ENCODE measurements at regions not wholly inside any gene's neighbourhood (a gene's known extent, or its start where the extent isn't known, plus 50 kb on each side); places are given as distances from the start of the nearest gene placed in this dataset.

GRCh38 chr2:84327645-84328249, 131.3 kb downstream of the SUCLG1 start:
- Histone ChIP-seq H3K36me3 (ENCODE audit: insufficient read depth, low read length, poor library complexity, severe bottlenecking) (no peaks in the 10 kb centered on the region), H3K4me3 (ENCODE audit: low read depth, low read length, poor library complexity, severe bottlenecking) (no peak overlapping the region), H3K9me3 (ENCODE audit: low read depth, low read length, poor library complexity, severe bottlenecking) (no peaks in the 10 kb centered on the region), H3K27me3 (replicated peaks; ENCODE audit: insufficient read depth, low read depth, low read length, poor library complexity) (peaks cover 25% of the 10 kb centered on the region), H3K27ac (ENCODE audit: low read depth, low read length, poor library complexity, severe bottlenecking) (no peak overlapping the region), H3K4me1 (ENCODE audit: insufficient read depth, low read length, poor library complexity, severe bottlenecking) (no peaks in the 10 kb centered on the region)
- POLR2A ChIA-PET (ENCODE audit: low non-redundant PET): no interaction called here
- CTCF ChIA-PET: interaction anchor here (1.0 kb wide), 1 partner anchor 13 kb away, joined by 4 read pairs; no protein-coding TSS in a partner anchor
- intact Hi-C loops (cut with micrococcal nuclease; ENCODE audit: unreplicated experiment): loop anchor here (5.0 kb wide), 1 partner anchor 95 kb away; no protein-coding TSS in a partner anchor
- TF ChIP-seq EZH2 (IDR thresholded peaks at IDR 0.05; ENCODE audit: borderline replicate concordance, low read depth, low read length, poor library complexity, severe bottlenecking) (no peak), CTCF (conservative IDR thresholded peaks at IDR 0.05; ENCODE audit: low read depth, low read length) (no peak)
- DNase-seq (ENCODE audit: low spot score): no peak
- no TSS peak for BruUV-seq (replicated peaks)

- intact Hi-C loops (cut with micrococcal nuclease; ENCODE audit: unreplicated experiment): loop anchor here (5.0 kb wide), 1 partner anchor 95 kb away; no protein-coding TSS in a partner anchor
Measured at GRCh38 chr2:84326831-84327432, 132.1 kb downstream of the SUCLG1 start.

GRCh38 chr2:84323890-84324289, 135.2 kb downstream of the SUCLG1 start:
- Histone ChIP-seq H3K4me1 (ENCODE audit: insufficient read depth, low read length, poor library complexity, severe bottlenecking) (no peaks in the 10 kb centered on the region), H3K4me3 (ENCODE audit: low read depth, low read length, poor library complexity, severe bottlenecking) (no peak overlapping the region), H3K27ac (ENCODE audit: low read depth, low read length, poor library complexity, severe bottlenecking) (no peak overlapping the region), H3K27me3 (replicated peaks; ENCODE audit: insufficient read depth, low read depth, low read length, poor library complexity) (peaks cover 42% of the 10 kb centered on the region), H3K9me3 (ENCODE audit: low read depth, low read length, poor library complexity, severe bottlenecking) (no peaks in the 10 kb centered on the region), H3K36me3 (ENCODE audit: insufficient read depth, low read length, poor library complexity, severe bottlenecking) (no peaks in the 10 kb centered on the region)
- intact Hi-C loops (cut with micrococcal nuclease; ENCODE audit: unreplicated experiment): no loop called here
- no peak for TF ChIP-seq CTCF (conservative IDR thresholded peaks at IDR 0.05; ENCODE audit: low read depth, low read length)
- TF ChIP-seq EZH2 (IDR thresholded peaks at IDR 0.05; ENCODE audit: borderline replicate concordance, low read depth, low read length, poor library complexity, severe bottlenecking): no peak
- BruUV-seq (replicated peaks): no TSS peak
- ChIA-PET POLR2A (ENCODE audit: low non-redundant PET) (no interaction called here), CTCF (no interaction called here)
- no peak for DNase-seq (ENCODE audit: low spot score)

More at GRCh38 chr2:84326831-84327432, 132.1 kb downstream of the SUCLG1 start:
- no TSS peak for BruUV-seq (replicated peaks)
- ChIA-PET CTCF (interaction anchor here (1.0 kb wide), 1 partner anchor 12 kb away, joined by 4 read pairs; no protein-coding TSS in a partner anchor), POLR2A (ENCODE audit: low non-redundant PET) (no interaction called here)
- Histone ChIP-seq H3K9me3 (ENCODE audit: low read depth, low read length, poor library complexity, severe bottlenecking) (no peaks in the 10 kb centered on the region), H3K4me1 (ENCODE audit: insufficient read depth, low read length, poor library complexity, severe bottlenecking) (no peaks in the 10 kb centered on the region), H3K4me3 (ENCODE audit: low read depth, low read length, poor library complexity, severe bottlenecking) (no peak overlapping the region), H3K36me3 (ENCODE audit: insufficient read depth, low read length, poor library complexity, severe bottlenecking) (no peaks in the 10 kb centered on the region), H3K27me3 (replicated peaks; ENCODE audit: insufficient read depth, low read depth, low read length, poor library complexity) (peaks cover 29% of the 10 kb centered on the region), H3K27ac (ENCODE audit: low read depth, low read length, poor library complexity, severe bottlenecking) (no peak overlapping the region)
- no peak for DNase-seq (ENCODE audit: low spot score)
- TF ChIP-seq EZH2 (IDR thresholded peaks at IDR 0.05; ENCODE audit: borderline replicate concordance, low read depth, low read length, poor library complexity, severe bottlenecking): no peak
- TF ChIP-seq CTCF (conservative IDR thresholded peaks at IDR 0.05; ENCODE audit: low read depth, low read length): no peak

Data from A673 (cell line).